ENCODE measurements at regions not wholly inside any gene's neighbourhood (a gene's known extent, or its start where the extent isn't known, plus 50 kb on each side); places are given as distances from the start of the nearest gene placed in this dataset.

DNA sequence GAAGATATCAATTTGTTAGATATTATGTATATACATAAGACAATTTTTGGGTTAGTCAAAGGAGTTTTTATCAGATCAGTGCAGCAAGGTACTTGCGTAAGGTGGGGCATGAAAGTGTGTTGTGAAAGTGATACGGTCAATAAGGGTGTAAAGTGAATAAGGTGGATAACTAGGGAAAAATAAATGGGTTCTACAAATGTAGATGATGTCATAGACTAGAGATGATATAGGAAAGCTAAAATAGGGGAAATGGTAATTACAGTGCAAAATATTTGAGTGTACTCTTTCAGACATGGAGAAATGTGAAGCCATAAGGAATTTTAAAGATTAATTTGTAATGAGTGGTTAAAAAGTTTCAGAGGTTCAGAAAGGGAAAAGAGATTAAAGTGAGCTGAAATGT is 180.6 kb upstream of the KHDRBS2 start:
- no peak for FAIRE-seq

DNA sequence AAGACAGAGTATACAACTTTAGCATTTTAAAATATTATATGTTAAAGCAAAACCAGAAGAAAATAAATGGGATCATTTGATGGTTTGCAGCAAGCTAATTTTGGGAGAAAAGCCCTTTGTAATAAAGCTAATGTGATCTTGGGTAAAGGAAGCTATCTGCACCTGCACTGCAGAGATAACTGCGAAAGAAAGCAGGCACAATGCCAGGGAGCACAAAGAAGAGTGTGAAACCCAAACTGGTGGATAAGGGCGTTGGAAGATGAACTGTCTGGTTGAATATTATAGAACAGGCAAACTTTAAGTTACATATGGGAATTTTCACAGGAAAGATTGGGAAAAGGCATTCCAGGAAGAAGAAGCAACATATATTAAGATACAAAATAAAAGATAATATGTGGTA is 179.2 kb upstream of the KHDRBS2 start:
- no peak for FAIRE-seq

DNA sequence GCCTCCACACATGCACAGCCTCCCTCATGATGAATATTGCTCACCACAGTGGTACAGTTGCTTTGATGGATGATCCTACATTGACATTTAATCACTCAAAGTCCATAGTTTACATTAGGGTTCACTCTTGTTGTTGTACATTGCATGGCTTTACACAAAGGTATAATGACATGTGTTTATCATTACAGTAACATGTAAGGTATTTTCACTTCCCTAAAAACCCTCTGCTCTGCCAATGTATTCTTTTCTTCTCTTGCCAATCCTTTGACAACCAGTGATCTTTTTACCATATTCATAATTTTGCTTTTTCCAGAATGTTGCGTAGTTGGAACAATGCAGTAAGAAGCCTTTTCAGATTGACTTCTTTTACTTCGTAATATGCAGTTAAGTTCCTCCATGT is 166.6 kb upstream of the KHDRBS2 start:
- no peak for FAIRE-seq

DNA sequence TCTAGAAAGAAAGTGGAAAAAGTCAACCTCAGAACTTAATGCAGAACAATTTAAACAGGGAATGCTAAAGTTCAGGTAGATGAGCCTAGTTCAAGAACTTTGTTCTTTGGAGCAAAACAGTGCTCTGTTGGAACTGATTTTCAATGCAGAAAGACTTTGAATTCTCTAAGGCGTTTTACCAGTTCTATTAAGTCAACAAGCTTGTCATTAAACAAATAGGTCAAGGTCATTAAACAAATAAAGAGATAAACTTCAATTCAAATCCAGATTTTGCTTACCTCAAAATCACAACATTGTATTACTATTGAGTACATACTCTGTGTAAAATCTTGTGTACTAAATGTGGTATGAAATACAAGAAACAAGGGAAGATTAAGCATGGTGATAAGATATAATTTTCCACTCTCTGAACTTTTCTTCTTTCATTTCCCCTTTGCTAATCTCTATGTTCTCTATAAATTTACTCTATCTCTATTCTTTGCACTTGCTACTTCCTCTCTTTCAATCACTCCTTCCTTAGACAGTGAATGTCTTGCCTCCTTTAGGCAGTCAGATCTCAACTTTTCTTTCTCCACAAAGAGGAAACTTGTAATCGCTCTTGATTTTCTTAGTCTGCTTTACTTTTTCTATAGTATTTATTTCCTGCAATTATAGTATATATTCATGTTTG is 160.8 kb upstream of the KHDRBS2 start:
- no peak for FAIRE-seq

DNA sequence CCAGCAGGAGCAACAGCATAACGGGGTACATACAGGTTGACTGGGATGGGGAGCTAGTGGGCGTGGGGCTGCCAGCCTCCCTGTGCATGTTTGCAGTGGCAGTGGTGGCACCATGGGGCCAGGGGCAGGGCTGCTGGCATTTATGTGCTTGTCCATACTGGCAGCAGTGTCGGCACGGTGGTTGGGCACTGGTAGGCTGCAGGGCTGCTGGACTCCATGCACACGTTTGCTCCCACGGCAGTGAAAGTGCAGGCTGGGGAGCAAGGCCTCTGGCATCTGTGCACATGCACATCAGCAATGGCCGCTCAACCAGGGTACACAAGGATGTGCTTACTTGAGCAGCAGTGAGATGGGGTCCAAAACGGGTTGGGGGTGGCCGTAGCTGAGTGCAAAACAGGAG is 159.5 kb upstream of the KHDRBS2 start:
- no peak for FAIRE-seq

DNA sequence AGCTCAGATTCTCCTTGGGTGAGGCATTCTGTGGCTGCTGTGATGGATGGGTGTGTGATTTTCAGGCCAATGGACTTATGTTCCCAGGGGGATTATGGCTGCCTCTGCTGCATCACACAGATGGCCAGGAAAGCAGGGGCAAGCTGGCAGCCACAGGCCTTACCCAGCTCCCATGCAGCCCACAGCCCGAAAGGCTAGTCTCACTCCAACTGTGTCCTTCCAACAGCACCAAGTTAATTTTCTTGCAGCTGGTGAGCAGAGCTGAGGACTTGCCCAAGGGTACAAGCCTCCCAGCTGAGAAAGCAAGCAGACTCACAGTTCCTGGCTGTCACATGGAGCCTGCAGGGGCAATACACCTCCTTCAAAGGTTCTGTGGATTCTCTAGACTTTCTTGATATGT is 155.2 kb upstream of the KHDRBS2 start:
- FAIRE-seq: no peak

DNA sequence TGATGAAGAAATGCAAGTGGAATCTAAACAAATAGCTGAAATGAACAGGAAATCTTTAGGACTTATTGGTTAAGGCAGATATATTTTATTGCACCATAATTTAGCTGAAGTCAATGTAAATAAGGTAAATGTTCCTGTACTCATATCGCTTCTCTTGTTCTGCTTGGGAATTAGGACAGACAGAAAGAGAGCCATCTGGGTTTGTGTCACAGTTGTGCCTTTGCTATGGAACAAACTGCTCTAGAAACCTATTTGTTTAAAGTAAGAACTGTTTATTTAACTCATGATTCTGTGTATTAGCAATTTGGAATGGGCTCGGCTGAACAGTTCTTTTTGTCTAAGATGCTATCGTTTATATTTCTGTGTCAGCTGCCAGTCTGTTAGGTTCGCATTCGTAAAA is 143.8 kb upstream of the KHDRBS2 start:
- FAIRE-seq: no peak

DNA sequence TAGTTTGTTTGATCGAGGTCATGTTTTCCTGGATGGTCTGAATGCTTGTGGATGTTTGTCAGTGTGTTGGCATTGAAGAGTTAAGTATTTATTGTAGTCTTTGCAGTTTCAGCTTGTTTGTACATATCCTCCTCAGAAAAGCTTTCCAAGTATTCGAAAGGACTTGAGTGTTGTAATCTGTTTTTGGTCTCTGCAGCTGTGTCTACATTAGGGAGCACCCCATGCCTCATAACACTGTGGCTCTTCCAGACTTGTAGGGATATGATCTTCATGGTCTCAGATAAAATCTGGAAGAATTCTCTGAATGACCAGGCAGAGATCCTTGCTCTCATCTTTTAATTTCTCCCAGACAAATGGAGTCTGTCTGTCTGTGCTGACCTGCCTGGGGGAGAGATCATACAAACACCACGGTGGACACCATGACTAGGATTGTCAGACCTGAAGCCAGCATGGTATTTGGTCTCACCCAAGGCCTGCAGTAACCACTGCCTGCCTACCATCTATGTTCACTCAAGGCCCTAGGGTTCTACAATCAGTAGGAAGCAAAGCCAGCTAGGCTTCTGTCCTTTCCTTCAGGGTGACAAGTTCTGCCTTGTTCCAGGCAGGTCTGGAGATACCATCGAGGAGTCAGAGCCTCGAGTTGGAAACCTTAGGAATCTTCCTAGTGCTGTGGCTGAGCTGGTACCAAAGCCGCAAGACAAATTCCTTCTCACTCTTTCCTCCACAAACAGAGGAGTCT is 114.7 kb upstream of the KHDRBS2 start:
- FAIRE-seq: no peak

DNA sequence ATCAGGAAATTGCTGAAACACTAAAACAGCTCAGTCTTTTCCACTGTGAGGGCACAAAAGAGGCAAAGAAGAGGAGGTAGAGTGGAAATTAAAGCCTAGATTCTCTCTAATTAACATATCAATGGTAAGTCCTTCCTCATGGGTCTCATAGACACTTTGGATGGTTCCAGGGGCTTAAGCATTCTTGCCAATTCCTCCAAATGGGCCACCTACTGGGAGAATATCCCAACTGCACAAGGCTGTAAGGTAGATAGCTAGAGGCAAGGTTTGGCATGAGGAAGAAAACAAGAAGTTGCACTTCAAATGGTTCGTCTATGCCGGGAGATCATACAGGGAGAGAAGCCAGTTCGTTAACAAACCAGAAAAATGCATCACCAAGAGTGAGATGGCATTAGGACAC is 107.6 kb upstream of the KHDRBS2 start:
- no peak for FAIRE-seq

DNA sequence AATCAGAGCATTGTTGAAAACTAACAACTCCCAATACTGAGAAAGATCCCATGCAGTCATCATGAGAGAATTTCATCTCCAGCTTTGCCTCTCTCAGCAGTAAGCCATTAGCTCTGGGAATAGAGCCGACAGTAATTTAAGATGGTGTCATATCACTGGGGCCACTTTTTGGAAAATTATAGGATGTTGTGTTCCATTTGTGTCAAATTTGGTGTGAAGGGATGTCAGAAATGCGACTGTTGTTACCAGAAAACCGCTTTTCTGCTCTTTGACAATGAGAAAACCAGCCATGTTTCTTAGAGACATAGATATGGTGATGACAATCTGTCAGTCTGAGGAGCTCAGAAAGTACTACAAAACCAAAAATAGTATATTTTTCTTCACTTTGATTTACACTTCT is 106.3 kb upstream of the KHDRBS2 start:
- FAIRE-seq: no peak

DNA sequence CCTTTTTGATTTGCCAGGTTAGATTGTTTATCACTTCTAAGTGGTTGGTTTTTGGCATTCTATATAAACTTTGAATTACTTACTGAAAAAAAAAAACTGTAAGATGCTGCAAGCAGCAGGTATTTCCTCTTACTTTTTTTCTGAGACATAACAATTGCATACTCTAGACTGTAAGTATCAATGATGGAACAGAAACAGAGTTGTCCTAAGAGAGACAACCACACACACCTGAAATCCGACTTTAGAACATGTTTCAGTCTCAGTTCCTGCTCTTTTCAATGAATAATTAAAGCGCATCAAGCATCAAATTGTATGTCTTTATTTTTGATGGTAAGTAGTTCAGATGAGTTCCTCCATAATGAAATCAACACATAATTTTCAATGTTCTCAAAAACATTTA is 105.3 kb upstream of the KHDRBS2 start:
- no peak for FAIRE-seq

DNA sequence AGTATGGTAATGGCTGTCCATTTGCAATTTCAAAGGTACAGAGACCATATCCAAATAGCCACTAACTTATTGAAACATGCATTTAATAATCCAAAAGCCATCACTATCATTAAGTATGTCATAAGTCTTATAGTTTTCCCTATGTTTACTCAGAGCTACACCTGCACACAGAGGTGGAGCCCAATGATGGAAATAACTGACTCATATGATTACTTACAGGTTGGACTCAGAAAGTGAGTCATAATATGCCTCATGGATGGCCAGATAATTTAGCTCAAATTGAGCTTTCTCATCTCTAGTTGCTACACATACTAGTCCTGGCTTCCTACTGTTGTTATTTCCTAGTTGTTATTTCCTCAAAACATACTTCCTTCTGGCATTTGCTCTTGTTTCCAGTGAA is 104.4 kb upstream of the KHDRBS2 start:
- FAIRE-seq: no peak

DNA sequence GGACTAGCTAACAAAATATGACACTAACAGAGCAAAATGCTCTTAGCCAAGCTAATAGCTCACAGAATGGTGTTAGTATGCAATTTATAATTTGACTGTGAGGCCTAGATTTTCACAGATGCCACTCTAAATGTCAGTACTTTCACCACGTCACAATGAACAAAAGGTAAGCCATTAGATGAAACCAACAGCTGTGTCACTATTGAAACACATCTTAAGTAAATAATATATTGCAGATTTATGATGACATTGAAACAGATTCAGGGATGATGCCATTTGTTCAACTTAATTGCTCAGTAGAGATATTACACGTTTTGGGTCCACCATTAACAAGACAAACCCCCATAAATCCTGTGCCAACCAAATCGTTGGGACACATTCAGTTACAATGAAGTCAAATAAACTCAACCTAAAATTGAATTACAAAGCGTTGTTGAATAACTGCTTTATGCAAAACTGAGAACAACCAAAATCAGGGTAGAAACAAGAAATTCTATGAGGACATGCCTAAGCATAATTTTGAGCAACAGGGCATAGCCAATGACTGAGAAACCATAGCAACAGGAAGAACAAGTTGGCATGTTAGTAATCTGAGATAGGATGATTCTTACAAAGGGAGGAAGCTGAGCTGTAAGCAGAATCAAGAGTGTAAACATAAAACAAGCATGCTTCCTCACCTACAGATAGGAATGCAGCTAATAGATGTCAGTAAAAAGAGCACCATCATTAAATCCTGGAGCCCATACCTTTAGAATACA is 85.6 kb upstream of the KHDRBS2 start:
- no peak for FAIRE-seq

DNA sequence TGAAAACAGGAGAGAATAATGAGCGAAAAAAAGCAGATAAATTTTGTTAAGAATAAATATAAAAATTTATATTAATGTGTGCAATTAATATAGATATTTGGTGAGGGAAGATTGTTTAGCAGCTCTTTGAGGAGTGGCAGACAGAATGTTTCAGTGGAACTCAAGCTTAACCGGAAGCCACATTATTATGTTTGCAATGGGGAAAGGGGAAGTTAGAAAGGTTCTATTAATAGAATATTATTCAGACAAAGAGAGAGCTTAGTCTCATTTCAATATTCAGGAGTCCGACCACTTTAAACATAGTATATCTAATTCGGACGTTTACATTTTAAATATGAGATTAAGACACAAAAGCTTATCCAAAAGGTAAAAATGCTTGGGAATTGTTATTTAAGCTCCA is 81.6 kb upstream of the KHDRBS2 start:
- FAIRE-seq: no peak

DNA sequence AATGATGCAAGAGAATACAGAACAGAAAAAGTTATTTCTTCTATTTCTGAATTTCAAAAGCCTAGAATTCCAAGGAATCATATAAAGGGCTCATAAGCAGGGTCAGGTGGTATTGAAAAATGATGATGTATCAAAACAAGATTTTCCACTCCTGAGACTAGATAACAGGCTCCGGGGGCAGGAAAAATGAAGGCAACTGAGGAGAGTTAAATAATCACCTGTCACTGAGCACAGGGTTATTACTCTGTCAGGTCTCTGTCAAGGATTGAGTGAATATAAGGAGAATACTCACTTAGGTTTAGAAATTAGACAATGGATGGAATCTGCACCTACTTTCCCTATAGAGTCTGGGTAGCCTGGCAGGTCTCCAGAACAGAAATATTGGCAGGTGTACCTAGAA is 76.1 kb upstream of the KHDRBS2 start:
- no peak for FAIRE-seq

DNA sequence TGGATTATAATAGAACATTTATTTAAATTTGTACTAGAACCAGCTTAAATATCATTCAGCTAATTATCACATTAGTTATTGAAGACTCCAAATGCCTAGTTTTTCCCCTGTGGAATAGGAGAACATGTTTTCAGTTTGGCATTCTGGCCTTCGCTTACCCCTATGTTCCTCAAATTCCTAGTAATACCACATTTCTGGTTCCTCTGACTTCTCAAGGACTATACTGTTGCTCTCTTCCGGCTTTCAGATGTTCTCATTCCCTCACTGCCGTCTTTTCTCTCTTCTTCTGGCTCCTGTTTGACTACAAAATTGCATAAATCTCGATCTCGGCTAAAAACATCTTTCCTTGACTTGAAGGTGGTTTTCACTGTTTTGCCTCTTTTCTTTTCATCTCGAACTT is 71.8 kb upstream of the KHDRBS2 start:
- FAIRE-seq: no peak

DNA sequence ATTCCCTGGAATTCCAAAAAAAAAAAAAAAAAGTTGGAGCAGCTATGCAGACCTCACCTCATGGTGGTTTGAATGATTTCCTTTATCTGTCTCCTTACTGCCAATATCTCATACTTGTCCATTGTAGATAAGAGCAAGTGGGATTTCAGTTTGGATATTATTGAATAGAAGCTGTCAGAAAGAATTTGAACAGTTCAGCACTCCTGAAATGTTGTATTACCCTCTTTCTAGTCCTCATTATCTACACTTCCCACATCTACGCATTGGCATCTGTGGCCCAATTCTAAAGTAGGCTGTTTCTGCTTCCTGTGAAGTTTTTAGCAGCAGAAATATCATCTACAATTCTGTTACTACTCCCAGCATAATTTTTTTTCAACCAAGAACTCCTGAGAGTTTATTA is 68.2 kb upstream of the KHDRBS2 start:
- no peak for FAIRE-seq

DNA sequence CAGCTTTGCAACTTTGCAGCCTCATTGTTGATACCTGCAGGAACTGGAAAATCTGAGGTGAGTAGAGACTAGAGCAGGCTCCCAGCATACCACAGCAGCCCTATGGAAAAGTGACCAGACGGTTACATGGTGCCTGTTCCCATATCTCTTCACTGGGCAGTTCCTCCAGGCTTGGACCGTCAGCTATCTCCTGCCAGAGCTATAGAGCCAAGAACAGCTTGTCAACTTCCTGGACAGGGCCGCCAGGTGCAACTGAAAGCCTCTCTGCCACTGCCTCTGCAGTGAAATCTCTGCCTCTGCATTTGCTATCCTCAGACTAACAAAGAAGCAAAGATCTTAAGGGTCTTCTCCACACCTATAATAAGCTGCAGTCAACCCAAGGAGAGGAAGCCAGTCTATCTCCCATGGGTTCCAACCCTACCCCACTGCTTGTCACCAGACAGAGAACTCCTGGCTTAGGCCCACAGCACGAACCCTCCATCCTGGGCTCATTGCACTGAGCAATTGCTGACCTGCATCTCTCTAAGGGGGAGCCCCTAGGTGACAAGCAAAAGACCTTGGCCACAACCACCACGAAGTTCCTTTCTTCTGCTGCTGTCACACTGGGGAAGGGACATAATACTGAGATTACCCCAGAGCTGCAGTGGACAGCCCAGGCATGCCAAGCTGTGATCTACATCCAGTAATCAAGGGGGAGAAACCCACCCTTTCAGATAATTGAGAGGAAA is 60.1 kb upstream of the KHDRBS2 start:
- no peak for FAIRE-seq

DNA sequence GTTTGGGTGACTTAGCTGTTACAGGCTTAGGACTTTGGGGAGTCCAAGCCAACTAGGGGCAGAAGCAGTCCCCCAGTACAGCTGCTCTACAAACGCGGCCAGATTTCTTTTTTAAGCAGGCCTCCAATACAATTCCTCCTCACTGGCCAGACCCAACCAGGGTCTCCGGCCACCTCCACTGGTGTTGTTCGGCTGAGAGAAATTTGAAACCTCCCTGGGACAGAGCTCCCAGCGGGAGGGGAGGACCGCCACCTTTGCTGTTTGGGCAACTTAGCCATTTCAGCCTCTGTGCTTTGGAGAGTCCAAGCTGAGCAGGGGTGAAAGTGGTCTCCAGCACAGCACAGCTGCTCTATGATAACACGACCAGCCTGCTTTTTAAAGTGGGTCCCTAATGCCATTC is 59.4 kb upstream of the KHDRBS2 start:
- FAIRE-seq: no peak

DNA sequence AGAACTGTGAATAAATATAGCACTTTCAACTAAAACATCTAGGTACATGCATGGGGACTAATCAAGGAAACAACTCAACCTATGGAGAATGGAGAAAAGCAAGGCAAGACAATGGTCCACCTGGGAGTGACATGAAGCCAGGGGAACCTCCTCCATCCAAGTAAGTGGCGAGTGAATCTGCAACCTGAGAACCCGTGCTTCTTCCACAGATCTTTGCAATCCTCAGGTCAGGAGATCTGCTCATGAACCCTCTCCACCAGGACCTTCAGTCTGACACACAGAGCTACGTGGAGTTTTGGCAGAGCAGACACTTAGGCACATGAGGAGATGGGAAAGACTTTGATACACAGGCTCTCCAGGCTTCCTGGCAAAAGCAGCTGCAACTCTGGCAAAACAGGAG is 58.8 kb upstream of the KHDRBS2 start:
- no peak for FAIRE-seq

DNA sequence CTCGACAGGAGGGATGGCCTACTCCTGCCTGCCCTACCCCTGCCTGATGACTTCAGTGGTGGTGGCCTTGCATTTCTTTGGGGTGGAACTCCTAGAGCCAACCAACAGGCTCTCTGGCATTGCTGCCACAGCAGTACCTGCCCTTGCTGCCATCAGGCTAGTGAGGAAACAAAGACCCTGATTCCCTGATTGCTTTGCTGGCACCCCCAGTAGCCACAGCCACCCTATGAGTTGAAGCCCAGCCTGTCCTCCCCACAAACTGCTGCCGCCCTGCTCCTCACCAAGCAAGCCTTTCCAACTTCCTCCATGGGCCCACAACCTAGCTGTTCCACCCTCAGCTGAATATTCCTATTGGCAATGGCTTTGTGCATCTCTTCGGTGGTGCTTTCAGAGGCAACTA is 52.5 kb upstream of the KHDRBS2 start:
- no peak for FAIRE-seq

Measured in islet of Langerhans (tissue), 1 donor.